Endodermal cell (in vitro differentiated cells): ENCODE measurements at regions not wholly inside any gene's neighbourhood (a gene's known extent, or its start where the extent isn't known, plus 50 kb on each side); places are given as distances from the start of the nearest gene placed in this dataset.

Experiments
- DNase-seq: peaks from one replicate; pipeline ENCODE4 v3.0.0-alpha.2; 2017
- H3K27ac ChIP-seq: 2 replicates; pipeline ENCODE4 v1.5.1; 2013; ENCODE audit warnings: mild to moderate bottlenecking, low read depth, low read length, moderate library complexity
- H3K27me3 ChIP-seq: 2 replicates; pipeline ENCODE4 v1.6.1; 2013; ENCODE audit warnings: mild to moderate bottlenecking, low read length, moderate library complexity; ENCODE audit not compliant: insufficient read depth, control insufficient read depth, poor library complexity, severe bottlenecking
- H3K36me3 ChIP-seq: 2 replicates; pipeline ENCODE4 v1.7.0; 2013; ENCODE audit warnings: mild to moderate bottlenecking, low read length, moderate library complexity; ENCODE audit not compliant: control insufficient read depth, insufficient read depth
- H3K4me1 ChIP-seq: one replicate; pipeline ENCODE4 v1.7.0; 2013; ENCODE audit warnings: low read length; ENCODE audit not compliant: control insufficient read depth, insufficient read depth
- H3K4me3 ChIP-seq: 2 replicates; pipeline ENCODE4 v1.5.1; 2013; ENCODE audit warnings: mild to moderate bottlenecking, low read length, moderate library complexity
- H3K9ac ChIP-seq: 2 replicates; pipeline ENCODE4 v1.6.1; 2013; ENCODE audit warnings: mild to moderate bottlenecking, low read length, moderate library complexity; ENCODE audit not compliant: poor library complexity, severe bottlenecking; ENCODE audit errors: extremely low read depth
- H3K9me3 ChIP-seq: 2 replicates; pipeline ENCODE4 v1.6.1; 2013; ENCODE audit warnings: mild to moderate bottlenecking, low read length, moderate library complexity; ENCODE audit not compliant: control insufficient read depth
- H3K27ac Mint-ChIP-seq: 2 replicates; pipeline ENCODE4 v1.8.0; 2020; ENCODE audit warnings: mixed read lengths
- H3K27me3 Mint-ChIP-seq: 2 replicates; pipeline ENCODE4 v1.8.0; 2021; ENCODE audit warnings: mild to moderate bottlenecking, mixed read lengths; ENCODE audit not compliant: insufficient read depth
- H3K36me3 Mint-ChIP-seq: 2 replicates; pipeline ENCODE4 v1.8.0; 2020; ENCODE audit warnings: low read depth, mixed read lengths
- H3K4me1 Mint-ChIP-seq: 2 replicates; pipeline ENCODE4 v1.8.0; 2020; ENCODE audit warnings: mixed read lengths
- H3K4me3 Mint-ChIP-seq: 2 replicates; pipeline ENCODE4 v1.8.0; 2020; ENCODE audit warnings: mild to moderate bottlenecking, moderate library complexity, mixed read lengths
- H3K9me3 Mint-ChIP-seq: 2 replicates; pipeline ENCODE4 v1.8.0; 2020; ENCODE audit warnings: mild to moderate bottlenecking, mixed read lengths
- WGBS, 2 experiments: methylation state at CpG; one replicate each; pipeline versions ENCODE4 v1.1.5 to v1.1.7; 2013; ENCODE audit warnings: missing lambda C conversion rate in 2 of 2, mixed read lengths in 1 of 2; ENCODE audit not compliant: insufficient coverage in 1 of 2, insufficient read length in 1 of 2; 5-methylcytosine and 5-hydroxymethylcytosine counted together
- TF ChIP-seq, protein P1 (sequence below): fragments of 200-600 bp; sonication (generic); conservative IDR thresholded peaks from 2 replicates; pipeline ENCODE4 v1.5.0; 2021; ENCODE audit warnings: antibody characterized with exemption, mild to moderate bottlenecking

DNA sequence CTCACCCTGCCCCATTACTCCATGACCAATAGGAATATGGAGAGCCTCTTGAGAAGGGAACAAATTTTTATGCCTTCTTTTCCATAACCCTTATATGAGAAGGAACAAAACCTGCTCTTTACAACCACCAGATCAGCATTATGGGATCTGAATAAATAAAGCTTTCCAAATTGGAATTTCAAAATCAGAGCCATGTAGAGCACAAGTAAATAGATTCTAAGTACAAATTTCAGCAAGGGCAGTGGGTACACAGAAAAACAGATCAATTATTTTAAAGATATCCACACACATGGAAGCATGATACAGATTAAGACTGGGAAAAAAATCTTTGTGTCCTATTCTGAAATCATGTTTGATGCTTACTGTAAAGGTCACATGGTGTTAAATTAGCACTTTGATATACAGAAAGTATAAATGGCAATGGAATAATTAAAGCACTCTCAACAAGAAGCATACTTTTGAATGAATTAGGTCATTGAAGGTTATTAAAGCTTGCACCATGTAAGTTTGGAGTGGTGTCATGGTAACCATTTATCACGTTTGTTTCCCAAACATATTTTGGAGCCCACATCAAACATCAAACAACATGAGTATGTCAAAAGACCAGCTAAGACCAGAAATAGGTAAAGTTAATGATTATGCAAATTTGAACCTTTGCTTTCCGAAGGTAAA, 75.9 kb upstream of the AVPR1A start:
- no peak overlapping the region for H3K27ac Mint-ChIP-seq
- DNase-seq = no peak
- H3K4me1 ChIP-seq = no peaks in the 10 kb centered on the region
- H3K9me3 Mint-ChIP-seq = no peaks in the 10 kb centered on the region
- H3K9me3 ChIP-seq = no peaks in the 10 kb centered on the region
- no peak overlapping the region for H3K9ac ChIP-seq
- H3K27me3 ChIP-seq = peaks cover 10% of the 10 kb centered on the region
- H3K36me3 Mint-ChIP-seq = no peaks in the 10 kb centered on the region
- TF ChIP-seq, protein P1, sequence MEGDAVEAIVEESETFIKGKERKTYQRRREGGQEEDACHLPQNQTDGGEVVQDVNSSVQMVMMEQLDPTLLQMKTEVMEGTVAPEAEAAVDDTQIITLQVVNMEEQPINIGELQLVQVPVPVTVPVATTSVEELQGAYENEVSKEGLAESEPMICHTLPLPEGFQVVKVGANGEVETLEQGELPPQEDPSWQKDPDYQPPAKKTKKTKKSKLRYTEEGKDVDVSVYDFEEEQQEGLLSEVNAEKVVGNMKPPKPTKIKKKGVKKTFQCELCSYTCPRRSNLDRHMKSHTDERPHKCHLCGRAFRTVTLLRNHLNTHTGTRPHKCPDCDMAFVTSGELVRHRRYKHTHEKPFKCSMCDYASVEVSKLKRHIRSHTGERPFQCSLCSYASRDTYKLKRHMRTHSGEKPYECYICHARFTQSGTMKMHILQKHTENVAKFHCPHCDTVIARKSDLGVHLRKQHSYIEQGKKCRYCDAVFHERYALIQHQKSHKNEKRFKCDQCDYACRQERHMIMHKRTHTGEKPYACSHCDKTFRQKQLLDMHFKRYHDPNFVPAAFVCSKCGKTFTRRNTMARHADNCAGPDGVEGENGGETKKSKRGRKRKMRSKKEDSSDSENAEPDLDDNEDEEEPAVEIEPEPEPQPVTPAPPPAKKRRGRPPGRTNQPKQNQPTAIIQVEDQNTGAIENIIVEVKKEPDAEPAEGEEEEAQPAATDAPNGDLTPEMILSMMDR = no peak
- H3K4me3 ChIP-seq = no peak overlapping the region
- H3K27ac ChIP-seq = no peak overlapping the region
- no peaks in the 10 kb centered on the region for H3K36me3 ChIP-seq
- H3K27me3 Mint-ChIP-seq = no peaks in the 10 kb centered on the region
- WGBS, 2 experiments = 100% methylated on average over 1 of the region's 2 CpGs; no CpG with 5 or more reads in 1 of the 2 experiments
- no peak overlapping the region for H3K4me3 Mint-ChIP-seq
- no peaks in the 10 kb centered on the region for H3K4me1 Mint-ChIP-seq

DNA sequence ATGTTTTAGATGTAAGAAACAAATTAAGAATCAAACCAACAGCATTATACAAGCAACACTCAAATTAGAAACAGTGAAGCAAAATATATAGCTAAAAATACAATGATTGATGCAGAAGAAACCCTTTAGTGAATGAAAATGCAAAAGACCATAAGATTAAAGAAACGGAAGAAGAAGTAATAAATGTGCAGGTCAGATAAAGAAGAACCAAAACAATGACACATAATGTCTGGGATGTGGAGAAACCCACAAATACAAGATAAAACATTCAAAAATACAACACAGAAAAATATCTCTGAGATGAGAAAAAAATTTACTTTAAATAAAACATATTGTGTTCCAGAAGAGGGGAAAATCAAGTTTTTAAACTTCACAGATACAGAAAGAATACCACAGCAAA, 73.4 kb upstream of the AVPR1A start:
- no peak for DNase-seq
- no peaks in the 10 kb centered on the region for H3K36me3 Mint-ChIP-seq
- no peaks in the 10 kb centered on the region for H3K27me3 Mint-ChIP-seq
- no peak overlapping the region for H3K27ac Mint-ChIP-seq
- Histone ChIP-seq H3K27ac (no peak overlapping the region), H3K27me3 (peaks cover 13% of the 10 kb centered on the region), H3K4me3 (no peak overlapping the region), H3K9ac (no peak overlapping the region), H3K9me3 (no peaks in the 10 kb centered on the region), H3K36me3 (no peaks in the 10 kb centered on the region), H3K4me1 (peaks cover 3% of the 10 kb centered on the region)
- H3K4me3 Mint-ChIP-seq = no peak overlapping the region
- TF ChIP-seq, protein P1 = no peak
- H3K4me1 Mint-ChIP-seq = no peaks in the 10 kb centered on the region
- no peaks in the 10 kb centered on the region for H3K9me3 Mint-ChIP-seq
- WGBS, 2 experiments = 80% methylated on average over 1 of the region's 1 CpG; no CpG with 5 or more reads in 1 of the 2 experiments

DNA sequence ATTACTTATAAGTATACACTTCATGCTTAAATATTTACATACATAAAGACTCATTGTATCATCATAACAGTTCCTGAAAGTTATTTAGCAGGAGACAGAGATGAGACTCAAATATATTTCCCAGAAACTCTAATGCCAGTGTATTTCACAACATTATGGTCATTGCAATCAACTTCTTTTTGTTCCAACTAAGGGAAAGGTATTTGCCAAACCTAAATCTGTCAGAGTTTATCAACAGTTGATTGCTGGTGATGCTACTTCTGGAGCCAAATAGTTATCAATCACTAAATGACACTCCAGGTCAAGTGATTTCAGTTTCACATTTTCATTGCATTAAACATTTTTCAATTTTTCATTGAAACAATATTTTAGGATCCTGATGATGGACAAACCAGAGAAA, 72.1 kb upstream of the AVPR1A start:
- Mint-ChIP-seq H3K4me1 (no peaks in the 10 kb centered on the region), H3K9me3 (no peaks in the 10 kb centered on the region)

More for the DNA sequence above, 72.1 kb upstream of the AVPR1A start:
- Histone ChIP-seq H3K4me3 (no peak overlapping the region), H3K9ac (no peak overlapping the region), H3K4me1 (peaks cover 3% of the 10 kb centered on the region), H3K9me3 (no peaks in the 10 kb centered on the region), H3K36me3 (no peaks in the 10 kb centered on the region), H3K27ac (no peak overlapping the region), H3K27me3 (peaks cover 13% of the 10 kb centered on the region)
- TF ChIP-seq, protein P1 = no peak
- Mint-ChIP-seq H3K27me3 (no peaks in the 10 kb centered on the region), H3K36me3 (no peaks in the 10 kb centered on the region), H3K4me3 (no peak overlapping the region), H3K27ac (no peak overlapping the region)
- DNase-seq = no peak
